ENCODE measurements at regions not wholly inside any gene's neighbourhood (a gene's known extent, or its start where the extent isn't known, plus 50 kb on each side); places are given as distances from the start of the nearest gene placed in this dataset.
"Not testable (repeated sequence)": the region's sequence is repeated elsewhere in the genome, so short reads cannot be mapped to it uniquely, and the experiment has no call there.

- DNase-seq (ENCODE audit: low spot score in 2 of 2), result no peak
- Histone ChIP-seq H3K4me1 (no peaks in the 10 kb centered on the region), H3K9me3 (peaks cover 0 to under 1% (median 0%) of the 10 kb centered on the region in 4 donors), H3K27ac (no peak overlapping the region), H3K27me3 (no peaks in the 10 kb centered on the region), H3K36me3 (no peaks in the 10 kb centered on the region), H3K4me3 (no peak overlapping the region)
- TF ChIP-seq CTCF (IDR thresholded peaks at IDR 0.05) (no peak), POLR2A (IDR thresholded peaks at IDR 0.05) (no peak)
- 65 to 84% methylated on average over 1 of the region's 1 CpG for WGBS, 2 donors
Measured at GRCh38 chr12:33180918-33181317, 258.7 kb downstream of the SYT10 start.

- not testable (repeated sequence) for H3K4me3 ChIP-seq
- 70 to 92% methylated on average over 3 of the region's 3 CpGs for WGBS, 2 donors
Measured at GRCh38 chr12:33166260-33166659, 269.7 kb upstream of the PKP2 start.

GRCh38 chr12:33156042-33156441 lies 259.5 kb upstream of the PKP2 start:
- Histone ChIP-seq H3K27ac (no peak overlapping the region), H3K27me3 (no peaks in the 10 kb centered on the region), H3K4me3 (no peak overlapping the region), H3K4me1 (no peaks in the 10 kb centered on the region), H3K9me3 (peaks cover 0 to 27% (median 0%) of the 10 kb centered on the region in 4 donors), H3K36me3 (no peaks in the 10 kb centered on the region)
- no peak for TF ChIP-seq POLR2A (IDR thresholded peaks at IDR 0.05)
- TF ChIP-seq CTCF (IDR thresholded peaks at IDR 0.05), result no peak
- TF ChIP-seq EP300 (IDR thresholded peaks at IDR 0.05), result no peak
- DNase-seq (ENCODE audit: low spot score in 2 of 2), result no peak
- WGBS, 2 donors, result 64 to 65% methylated on average over 4 of the region's 4 CpGs

More at GRCh38 chr12:33166260-33166659, 269.7 kb upstream of the PKP2 start:
- H3K36me3 ChIP-seq; H3K27ac ChIP-seq; H3K4me1 ChIP-seq; DNase-seq (ENCODE audit: low spot score in 2 of 2); H3K27me3 ChIP-seq: not testable (repeated sequence)
- peaks cover 0 to 21% (median 0%) of the 10 kb centered on the region in 4 donors for H3K9me3 ChIP-seq

GRCh38 chr12:33147292-33147691 lies 250.7 kb upstream of the PKP2 start:
- H3K27me3 ChIP-seq; DNase-seq (ENCODE audit: low spot score in 2 of 2); H3K4me1 ChIP-seq; H3K36me3 ChIP-seq; H3K4me3 ChIP-seq; H3K27ac ChIP-seq: not testable (repeated sequence)
- 88% methylated on average over 8 of the region's 8 CpGs; no CpG with 5 or more reads in 1 of the 2 donors for WGBS, 2 donors
- H3K9me3 ChIP-seq, result peaks cover 0 to 40% (median 0%) of the 10 kb centered on the region in 4 donors

GRCh38 chr12:33129500-33129899 lies 232.9 kb upstream of the PKP2 start:
- Histone ChIP-seq H3K27ac (no peak overlapping the region), H3K36me3 (no peaks in the 10 kb centered on the region), H3K4me1 (no peaks in the 10 kb centered on the region), H3K4me3 (no peak overlapping the region), H3K9me3 (no peaks in the 10 kb centered on the region), H3K27me3 (no peaks in the 10 kb centered on the region)
- WGBS, 2 donors, result 83 to 92% methylated on average over 1 of the region's 1 CpG
- DNase-seq (ENCODE audit: low spot score in 2 of 2), result no peak
- TF ChIP-seq POLR2A (IDR thresholded peaks at IDR 0.05), result no peak
- TF ChIP-seq CTCF (IDR thresholded peaks at IDR 0.05), result no peak

GRCh38 chr12:33125755-33126154 lies 229.2 kb upstream of the PKP2 start:
- H3K27me3 ChIP-seq, result no peaks in the 10 kb centered on the region
- H3K36me3 ChIP-seq, result no peaks in the 10 kb centered on the region
- no peaks in the 10 kb centered on the region for H3K9me3 ChIP-seq
- no peak overlapping the region for H3K4me3 ChIP-seq
- H3K27ac ChIP-seq, result no peak overlapping the region
- no peaks in the 10 kb centered on the region for H3K4me1 ChIP-seq
- TF ChIP-seq POLR2A (IDR thresholded peaks at IDR 0.05) (no peak), EP300 (IDR thresholded peaks at IDR 0.05) (no peak), CTCF (IDR thresholded peaks at IDR 0.05) (no peak)
- DNase-seq (ENCODE audit: low spot score in 2 of 2), result no peak

All from tibial nerve (tissue), 4 donors.